ENCODE measurements at regions not wholly inside any gene's neighbourhood (a gene's known extent, or its start where the extent isn't known, plus 50 kb on each side); places are given as distances from the start of the nearest gene placed in this dataset.

DNA sequence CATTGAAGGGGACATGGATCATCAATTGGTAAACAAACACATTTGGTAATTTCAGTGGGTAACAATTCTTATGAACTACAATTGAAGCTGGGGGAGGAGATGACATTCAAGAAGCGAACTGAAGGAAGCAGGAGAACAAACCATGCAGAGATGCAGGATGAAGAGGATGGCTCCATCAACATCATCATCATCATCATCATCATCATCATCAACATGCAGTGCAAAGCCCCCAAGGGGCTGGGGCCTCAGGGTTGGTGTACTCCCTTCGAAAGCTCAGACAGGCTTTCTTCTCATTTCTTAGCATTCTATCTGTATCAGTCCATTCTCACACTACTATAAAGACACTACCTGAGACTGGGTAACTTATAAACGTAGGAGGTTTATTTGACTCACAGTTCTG, 105.8 kb downstream of the DUSP10 start:
- no peaks in the 10 kb centered on the region for H3K36me3 Mint-ChIP-seq (ENCODE audit: low read depth)
- H3K4me1 Mint-ChIP-seq = no peaks in the 10 kb centered on the region
- H3K4me3 Mint-ChIP-seq = no peak overlapping the region
- H3K27ac Mint-ChIP-seq = no peak overlapping the region
- peaks cover 3% of the 10 kb centered on the region for H3K27me3 Mint-ChIP-seq
- ATAC-seq = no peak
- DNase-seq = no peak
- no peaks in the 10 kb centered on the region for H3K9me3 Mint-ChIP-seq

DNA sequence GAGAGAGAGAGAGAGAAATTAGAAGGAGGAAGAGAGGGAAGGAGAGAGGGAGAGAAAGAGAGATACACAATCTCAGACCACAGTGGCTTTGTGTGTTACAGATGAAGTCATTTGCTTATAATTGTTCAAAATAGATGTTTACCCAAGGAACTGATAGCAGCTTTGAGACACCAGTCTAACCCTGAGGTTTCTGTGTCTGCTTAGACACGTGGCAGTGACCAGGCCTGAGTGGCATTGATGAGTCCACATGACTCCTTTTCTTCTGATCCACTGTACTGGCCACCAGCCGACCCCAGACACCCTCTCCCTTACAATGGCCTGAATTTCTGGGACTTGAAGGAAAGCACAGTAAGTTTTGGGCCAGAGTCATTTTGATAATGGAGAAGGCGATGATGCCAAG, 104.9 kb downstream of the DUSP10 start:
- Mint-ChIP-seq H3K36me3 (ENCODE audit: low read depth) (no peaks in the 10 kb centered on the region), H3K4me3 (no peak overlapping the region), H3K27me3 (peaks cover 3% of the 10 kb centered on the region), H3K27ac (no peak overlapping the region), H3K4me1 (no peaks in the 10 kb centered on the region), H3K9me3 (no peaks in the 10 kb centered on the region)
- DNase-seq (no peak), ATAC-seq (no peak)

DNA sequence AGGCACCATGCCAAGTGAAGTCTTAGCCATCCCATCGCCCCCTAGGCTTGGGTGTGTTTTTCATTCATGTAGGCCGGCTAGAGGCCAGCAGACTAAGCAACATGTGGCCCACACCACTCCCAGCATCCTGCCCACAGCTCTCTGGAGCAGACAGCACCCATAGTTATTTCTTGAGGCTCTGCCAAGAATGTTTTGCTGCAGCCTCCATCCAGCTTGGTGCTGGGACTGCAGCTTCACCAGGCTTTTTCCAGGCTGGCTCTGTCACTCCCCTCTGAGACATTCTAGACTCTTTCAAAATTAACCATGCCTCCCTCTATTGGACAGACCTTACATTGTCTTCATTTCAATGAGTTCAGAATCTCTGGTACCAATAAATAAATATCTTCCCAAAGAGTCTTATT, 104.2 kb downstream of the DUSP10 start:
- H3K4me3 Mint-ChIP-seq = no peak overlapping the region
- DNase-seq = no peak
- ATAC-seq = no peak
- H3K27ac Mint-ChIP-seq = no peak overlapping the region
- H3K36me3 Mint-ChIP-seq (ENCODE audit: low read depth) = no peaks in the 10 kb centered on the region
- no peaks in the 10 kb centered on the region for H3K4me1 Mint-ChIP-seq
- no peaks in the 10 kb centered on the region for H3K9me3 Mint-ChIP-seq
- peaks cover 3% of the 10 kb centered on the region for H3K27me3 Mint-ChIP-seq

DNA sequence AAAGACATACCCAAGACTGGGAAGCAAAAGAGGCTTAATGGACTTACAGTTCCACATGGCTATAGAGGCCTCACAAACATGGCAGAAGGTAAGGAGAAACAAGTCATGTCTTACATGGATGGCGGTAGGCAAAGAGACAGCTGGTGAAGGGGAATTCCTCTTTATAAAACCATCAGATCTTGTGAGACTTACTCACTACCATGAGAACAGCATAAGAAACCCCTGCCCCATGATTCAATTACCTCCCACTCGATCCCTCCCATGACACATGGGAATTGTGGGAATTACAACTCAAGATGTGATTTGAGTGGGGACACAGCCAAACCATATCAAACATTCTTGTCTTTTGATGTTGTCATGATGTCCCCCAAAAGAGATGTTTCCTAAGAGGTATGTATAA, 103.3 kb downstream of the DUSP10 start:
- H3K27ac Mint-ChIP-seq = no peak overlapping the region
- no peaks in the 10 kb centered on the region for H3K4me1 Mint-ChIP-seq
- peaks cover 3% of the 10 kb centered on the region for H3K27me3 Mint-ChIP-seq
- ATAC-seq = no peak
- H3K36me3 Mint-ChIP-seq (ENCODE audit: low read depth) = no peaks in the 10 kb centered on the region
- DNase-seq = no peak
- no peaks in the 10 kb centered on the region for H3K9me3 Mint-ChIP-seq
- H3K4me3 Mint-ChIP-seq = no peak overlapping the region

DNA sequence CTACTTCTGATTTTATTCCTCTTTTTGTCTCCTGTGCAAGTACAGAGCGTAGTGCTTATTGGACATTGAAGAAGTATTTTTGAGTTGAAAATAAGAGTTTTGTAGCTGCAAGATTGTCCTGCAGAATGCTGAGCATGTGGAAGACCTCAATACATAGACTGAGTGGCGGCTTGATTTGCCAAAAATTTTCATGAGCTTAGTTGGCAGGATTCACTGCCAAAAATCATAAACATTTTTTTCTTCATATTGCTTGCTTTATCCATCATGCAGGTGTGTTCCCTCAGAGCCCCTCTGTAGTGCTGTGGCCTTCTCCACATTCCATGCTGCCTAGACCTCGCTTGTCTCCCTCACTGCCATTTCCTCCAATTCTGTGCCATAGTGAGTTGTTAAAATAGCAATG, 100.1 kb downstream of the DUSP10 start:
- H3K36me3 Mint-ChIP-seq (ENCODE audit: low read depth) = no peaks in the 10 kb centered on the region
- H3K27me3 Mint-ChIP-seq = no peaks in the 10 kb centered on the region
- H3K27ac Mint-ChIP-seq = no peak overlapping the region
- no peak overlapping the region for H3K4me3 Mint-ChIP-seq
- H3K9me3 Mint-ChIP-seq = no peaks in the 10 kb centered on the region
- H3K4me1 Mint-ChIP-seq = no peaks in the 10 kb centered on the region
- ATAC-seq (no peak), DNase-seq (no peak)

DNA sequence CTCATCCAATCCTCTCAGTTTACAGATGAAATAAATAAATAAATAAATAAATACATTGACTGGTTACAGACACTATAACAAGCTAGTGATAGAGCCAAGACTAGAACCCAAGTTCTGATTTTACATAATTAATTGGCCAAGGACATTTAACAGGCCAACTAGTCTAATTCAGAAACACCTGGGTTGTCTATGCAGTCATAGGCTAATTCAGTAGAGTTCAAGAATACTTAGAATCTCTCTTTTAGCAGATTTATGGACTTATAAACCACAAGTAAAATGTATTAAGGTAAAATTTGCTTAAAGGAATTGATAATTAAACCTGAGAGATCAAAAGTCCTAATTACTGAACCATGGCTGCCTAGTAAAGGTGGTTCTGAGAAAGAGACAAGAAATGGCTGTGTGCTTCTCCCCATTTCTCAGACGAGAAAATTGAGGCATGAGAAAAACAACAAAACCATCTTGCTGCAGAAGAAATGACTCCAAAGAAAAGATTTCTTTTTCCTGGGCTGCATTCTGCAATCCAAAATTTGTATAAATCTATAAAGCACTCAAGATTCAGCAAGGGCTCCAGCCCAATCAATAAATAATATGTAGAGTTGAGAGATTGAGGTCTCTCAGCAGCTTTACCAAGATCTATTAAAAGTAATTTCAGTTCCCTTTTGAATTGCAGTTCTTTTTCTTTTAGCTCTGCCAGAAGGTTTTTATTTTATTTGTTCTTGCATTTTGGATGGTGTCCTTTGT, 98.3 kb downstream of the DUSP10 start:
- H3K4me3 Mint-ChIP-seq = no peak overlapping the region
- no peaks in the 10 kb centered on the region for H3K9me3 Mint-ChIP-seq
- H3K27ac Mint-ChIP-seq = no peak overlapping the region

DNA sequence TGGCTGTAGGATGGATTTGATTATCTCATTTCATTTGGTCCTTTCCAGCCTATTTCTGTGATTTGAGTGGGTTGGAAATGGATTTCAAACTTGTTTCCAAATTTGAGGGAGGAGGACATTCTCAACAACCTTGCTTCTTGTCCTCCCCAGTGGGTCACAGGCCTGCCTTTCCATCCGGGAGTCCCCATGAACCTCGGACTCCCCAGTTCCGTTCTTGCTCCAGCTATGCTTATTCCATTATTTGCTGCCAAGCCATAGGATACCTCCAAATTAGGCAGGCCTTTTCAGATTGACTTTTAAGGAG, 97.8 kb downstream of the DUSP10 start:
- Mint-ChIP-seq H3K27me3 (no peaks in the 10 kb centered on the region), H3K4me3 (no peak overlapping the region), H3K36me3 (ENCODE audit: low read depth) (no peaks in the 10 kb centered on the region), H3K4me1 (no peaks in the 10 kb centered on the region), H3K27ac (no peak overlapping the region), H3K9me3 (no peaks in the 10 kb centered on the region)
- ATAC-seq = no peak
- DNase-seq = no peak

More for the DNA sequence above, 98.3 kb downstream of the DUSP10 start:
- Mint-ChIP-seq H3K36me3 (ENCODE audit: low read depth) (no peaks in the 10 kb centered on the region), H3K4me1 (no peaks in the 10 kb centered on the region), H3K27me3 (no peaks in the 10 kb centered on the region)
- ATAC-seq (no peak), DNase-seq (no peak)

DNA sequence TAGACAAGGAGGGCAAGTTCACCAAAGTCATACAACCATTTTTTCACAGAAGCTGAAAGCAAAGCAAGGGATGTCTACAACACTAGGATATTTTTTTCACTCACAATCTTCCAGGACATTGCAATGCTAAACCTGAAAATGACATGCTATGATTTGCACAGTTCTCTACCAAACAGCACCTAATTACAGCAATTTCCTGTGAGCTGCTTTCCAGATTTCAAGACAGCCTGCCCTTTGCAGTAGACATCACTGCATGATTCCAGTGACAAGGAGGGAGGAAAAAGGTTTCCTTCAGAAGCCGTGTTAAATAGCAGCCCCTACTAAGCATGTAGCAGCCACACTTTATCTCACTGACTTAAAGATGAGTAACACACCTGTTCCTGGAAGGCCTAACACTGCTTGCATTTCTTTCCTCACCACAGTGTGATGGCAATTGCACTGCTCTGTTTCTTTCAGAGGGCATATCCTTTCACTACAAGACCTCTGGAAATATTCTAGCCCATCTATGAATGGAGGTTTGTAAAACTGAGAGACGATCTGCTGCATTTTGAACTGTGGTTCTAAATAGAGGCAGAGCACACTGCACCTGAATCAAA, 97.1 kb downstream of the DUSP10 start:
- Mint-ChIP-seq H3K27me3 (no peaks in the 10 kb centered on the region), H3K4me1 (no peaks in the 10 kb centered on the region), H3K9me3 (no peaks in the 10 kb centered on the region), H3K27ac (no peak overlapping the region), H3K36me3 (ENCODE audit: low read depth) (no peaks in the 10 kb centered on the region), H3K4me3 (no peak overlapping the region)
- no peak for DNase-seq
- no peak for ATAC-seq

DNA sequence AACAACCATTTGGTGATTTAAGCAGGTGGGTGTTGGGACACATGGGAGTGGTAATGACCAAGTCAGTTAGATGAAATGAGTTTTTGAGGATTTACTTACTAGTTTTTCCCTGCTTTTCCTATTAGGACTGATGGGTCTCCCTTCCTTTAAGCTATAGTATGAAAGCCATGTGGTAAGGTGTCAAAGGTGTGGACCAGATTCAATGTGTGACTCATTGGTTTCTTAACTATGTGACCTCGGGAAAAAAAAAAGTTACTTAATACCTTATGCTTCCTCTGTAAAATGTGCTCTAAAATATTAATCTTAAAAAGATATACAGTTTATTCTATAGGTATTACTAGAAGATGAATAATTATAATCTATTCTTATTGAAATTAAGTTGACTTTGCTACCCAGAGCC, 93.7 kb downstream of the DUSP10 start:
- DNase-seq (no peak), ATAC-seq (no peak)
- Mint-ChIP-seq H3K36me3 (ENCODE audit: low read depth) (no peaks in the 10 kb centered on the region), H3K27me3 (no peaks in the 10 kb centered on the region), H3K4me3 (no peak overlapping the region), H3K27ac (no peak overlapping the region), H3K4me1 (no peaks in the 10 kb centered on the region), H3K9me3 (no peaks in the 10 kb centered on the region)

Measured in activated naive CD8-positive, alpha-beta T cell treated with anti-CD3 and anti-CD28 coated beads, Interleukin-2, amount 50 U/mL, for 24 hours (primary cell).